HEK293 (cell line): ENCODE measurements at regions not wholly inside any gene's neighbourhood (a gene's known extent, or its start where the extent isn't known, plus 50 kb on each side); places are given as distances from the start of the nearest gene placed in this dataset.

ENCODE experiments used
- CTCF ChIP-seq: fragments of 450-650 bp; formaldehyde crosslinking; IDR thresholded peaks from 2 replicates; pipeline ENCODE4 v1.5.1; 2016; ENCODE audit warnings: missing biosample characterization, missing genetic modification characterization
- KLF16 ChIP-seq: fragments of 450-650 bp; formaldehyde crosslinking; IDR thresholded peaks from 2 replicates; pipeline ENCODE4 v1.5.1; 2017; ENCODE audit warnings: missing biosample characterization, missing genetic modification characterization
- PRDM10 ChIP-seq: fragments of 450-650 bp; formaldehyde crosslinking; IDR thresholded peaks from 2 replicates; pipeline ENCODE4 v1.5.1; 2016; ENCODE audit warnings: missing biosample characterization, missing genetic modification characterization
- RBAK ChIP-seq: fragments of 450-650 bp; formaldehyde crosslinking; IDR thresholded peaks from 2 replicates; pipeline ENCODE4 v1.5.1; 2016; ENCODE audit warnings: missing biosample characterization, missing genetic modification characterization
- TCF7L2 ChIP-seq: IDR thresholded peaks from 2 replicates; pipeline ENCODE4 v1.6.1; 2011; ENCODE audit warnings: low read depth, mild to moderate bottlenecking, inconsistent platforms, low read length, moderate library complexity, borderline replicate concordance
- TSHZ1 ChIP-seq: fragments of 450-650 bp; formaldehyde crosslinking; IDR thresholded peaks from 2 replicates; pipeline ENCODE4 v1.5.1; 2016; ENCODE audit warnings: missing biosample characterization, missing genetic modification characterization, borderline replicate concordance
- ZBTB21 ChIP-seq: fragments of 450-650 bp; formaldehyde crosslinking; IDR thresholded peaks from 2 replicates; pipeline ENCODE4 v1.5.1; 2017; ENCODE audit warnings: missing biosample characterization, missing genetic modification characterization
- ZNF121 ChIP-seq: fragments of 450-650 bp; formaldehyde crosslinking; IDR thresholded peaks from 2 replicates; pipeline ENCODE4 v1.5.1; 2016; ENCODE audit warnings: missing biosample characterization, missing genetic modification characterization
- ZNF510 ChIP-seq: fragments of 450-650 bp; formaldehyde crosslinking; IDR thresholded peaks from 2 replicates; pipeline ENCODE4 v1.5.1; 2018; ENCODE audit warnings: mild to moderate bottlenecking, missing genetic modification characterization, missing biosample characterization; ENCODE audit not compliant: insufficient replicate concordance

GRCh38 chr13:76036176-76036575 lies 400.0 kb downstream of the LMO7 start:
- TF ChIP-seq TSHZ1 (no peak), ZBTB21 (tag by site-specific recombination) (no peak), PRDM10 (no peak), KLF16 (tag by site-specific recombination) (no peak), ZNF510 (tag by site-specific recombination) (no peak), RBAK (tag by site-specific recombination) (no peak), ZNF121 (tag by site-specific recombination) (no peak), TCF7L2 (no peak), CTCF (tag by site-specific recombination) (no peak)
